ENCODE measurements at regions not wholly inside any gene's neighbourhood (a gene's known extent, or its start where the extent isn't known, plus 50 kb on each side); places are given as distances from the start of the nearest gene placed in this dataset.

GRCh38 chr6:74976026-74976425 is 229.8 kb downstream of the COL12A1 start:
- no peak overlapping the region for H3K4me3 ChIP-seq (ENCODE audit: low read depth, low read length)
- in situ Hi-C loops (cut with HindIII; ENCODE audit: low sequenced_read_pairs), result no loop called here
- TF ChIP-seq CTCF (IDR thresholded peaks at IDR 0.05; ENCODE audit: low read depth, low read length), result no peak
- DNase-seq (ENCODE audit: low read depth, low spot score), result no peak

- DNase-seq (ENCODE audit: low read depth, low spot score), result no peak
- no peak overlapping the region for H3K4me3 ChIP-seq (ENCODE audit: low read depth, low read length)
- no peak for TF ChIP-seq CTCF (IDR thresholded peaks at IDR 0.05; ENCODE audit: low read depth, low read length)
- in situ Hi-C loops (cut with HindIII; ENCODE audit: low sequenced_read_pairs), result no loop called here
Observed at GRCh38 chr6:74973591-74973990, 232.3 kb downstream of the COL12A1 start.

GRCh38 chr6:74971633-74972032 is 234.2 kb downstream of the COL12A1 start:
- in situ Hi-C loops (cut with HindIII; ENCODE audit: low sequenced_read_pairs), result no loop called here
- no peak for DNase-seq (ENCODE audit: low read depth, low spot score)
- TF ChIP-seq CTCF (IDR thresholded peaks at IDR 0.05; ENCODE audit: low read depth, low read length), result no peak
- H3K4me3 ChIP-seq (ENCODE audit: low read depth, low read length), result no peak overlapping the region

- in situ Hi-C loops (cut with HindIII; ENCODE audit: low sequenced_read_pairs), result no loop called here
- DNase-seq (ENCODE audit: low read depth, low spot score), result peak; percentile 3
- TF ChIP-seq CTCF (IDR thresholded peaks at IDR 0.05; ENCODE audit: low read depth, low read length), result no peak
- no peak overlapping the region for H3K4me3 ChIP-seq (ENCODE audit: low read depth, low read length)
Observed at GRCh38 chr6:74969591-74970267, 236.1 kb downstream of the COL12A1 start.

GRCh38 chr6:74967821-74968220 is 238.0 kb downstream of the COL12A1 start:
- DNase-seq (ENCODE audit: low read depth, low spot score), result no peak
- in situ Hi-C loops (cut with HindIII; ENCODE audit: low sequenced_read_pairs), result no loop called here

GRCh38 chr6:74966712-74967111 is 239.1 kb downstream of the COL12A1 start:
- in situ Hi-C loops (cut with HindIII; ENCODE audit: low sequenced_read_pairs), result no loop called here
- H3K4me3 ChIP-seq (ENCODE audit: low read depth, low read length), result no peak overlapping the region
- no peak for TF ChIP-seq CTCF (IDR thresholded peaks at IDR 0.05; ENCODE audit: low read depth, low read length)
- no peak for DNase-seq (ENCODE audit: low read depth, low spot score)

More at GRCh38 chr6:74967821-74968220, 238.0 kb downstream of the COL12A1 start:
- H3K4me3 ChIP-seq (ENCODE audit: low read depth, low read length), result no peak overlapping the region
- no peak for TF ChIP-seq CTCF (IDR thresholded peaks at IDR 0.05; ENCODE audit: low read depth, low read length)

All from astrocyte of the spinal cord (primary cell).